GM12878 (cell line): ENCODE measurements at regions not wholly inside any gene's neighbourhood (a gene's known extent, or its start where the extent isn't known, plus 50 kb on each side); places are given as distances from the start of the nearest gene placed in this dataset.

Experiments used
- ATAC-seq: fragments of 200-7000 bp; cut with Tn5 transposase; 3 replicates; pipeline ENCODE4 v1.9.1; 2020; ENCODE audit warnings: mild to moderate bottlenecking, moderate library complexity
- BruUV-seq: library from RNA; stranded (reverse); fragments of 400-500 nt; replicated peaks from 2 replicates; lab custom pipeline; 2021; lab: Mats Ljungman, UMichigan
- CTCF ChIA-PET: fragments of 300-600 bp; sonication (Branson Sonifier 250); formaldehyde crosslinking; extraction: SDS; loops from one replicate; lab custom pipeline; 2021; ENCODE audit warnings: inconsistent platforms; lab: Yijun Ruan, JAX
- POLR2A ChIA-PET: fragments of 350-600 bp; formaldehyde crosslinking; extraction: SDS; loops from one replicate; lab custom pipeline; 2021; ENCODE audit warnings: inconsistent platforms; lab: Charles Lee
- RAD21 ChIA-PET: fragments of 300-600 bp; sonication (Branson Sonifier 250); formaldehyde crosslinking; loops from one replicate; lab custom pipeline; 2023; ENCODE audit warnings: antibody characterized with exemption; ENCODE audit not compliant: unreplicated experiment; lab: Charles Lee
- SMC1A ChIA-PET: fragments of 300-600 bp; sonication (Branson Sonifier 250); formaldehyde crosslinking; loops from one replicate; lab custom pipeline; 2023; ENCODE audit not compliant: unreplicated experiment, uncharacterized antibody; lab: Charles Lee
- DNase-seq: peaks from one replicate; pipeline ENCODE4 v3.0.0-alpha.2; 2011; ENCODE audit warnings: low read depth, low spot score
- FAIRE-seq: peaks from 3 replicates; lab custom pipeline; 2011; peaks lifted over from hg19 to GRCh38; lab: Jason Lieb, UNC
- H2AFZ ChIP-seq: 2 replicates; pipeline ENCODE4 v1.6.0; 2011; ENCODE audit warnings: low read depth, low read length, control low read depth; ENCODE audit not compliant: control insufficient read depth
- H3K27ac ChIP-seq: 2 replicates; pipeline ENCODE4 v1.5.1; 2011; ENCODE audit warnings: control low read depth; ENCODE audit not compliant: control insufficient read depth, insufficient read depth
- H3K27me3 ChIP-seq, 2 experiments: replicated peaks in 1 of 2; 2 replicates each; pipeline versions ENCODE4 v1.6.0 to v1.6.1; 2011; ENCODE audit warnings: low read length in 1 of 2; ENCODE audit not compliant: control insufficient read depth in 2 of 2, insufficient read depth in 2 of 2
- H3K36me3 ChIP-seq, 2 experiments: 2 replicates each; pipeline ENCODE4 v1.5.1; 2011; ENCODE audit warnings: low read length in 1 of 2; ENCODE audit not compliant: control insufficient read depth in 2 of 2, insufficient read depth in 2 of 2
- H3K4me1 ChIP-seq: 2 replicates; pipeline ENCODE4 v1.6.1; 2011; ENCODE audit warnings: mild to moderate bottlenecking, low read length, moderate library complexity, mixed read lengths; ENCODE audit not compliant: control insufficient read depth, insufficient read depth
- H3K4me2 ChIP-seq: 2 replicates; pipeline ENCODE4 v1.6.0; 2011; ENCODE audit warnings: control low read depth; ENCODE audit not compliant: control insufficient read depth, insufficient read depth
- H3K4me3 ChIP-seq: fragments of 200-600 bp; sonication (generic); 2 replicates; pipeline ENCODE4 v1.5.1; 2016
- H3K79me2 ChIP-seq: 2 replicates; pipeline ENCODE4 v1.6.0; 2011; ENCODE audit warnings: low read length; ENCODE audit not compliant: control insufficient read depth, insufficient read depth
- H3K9ac ChIP-seq: 2 replicates; pipeline ENCODE4 v1.8.0; 2011; ENCODE audit warnings: low read length, control low read depth, mixed read lengths; ENCODE audit not compliant: control insufficient read depth, insufficient read depth
- H3K9me3 ChIP-seq: replicated peaks from 3 replicates; pipeline ENCODE4 v1.5.1; 2011; ENCODE audit warnings: mild to moderate bottlenecking, low read length; ENCODE audit not compliant: control insufficient read depth, insufficient read depth
- H4K20me1 ChIP-seq: 2 replicates; pipeline ENCODE4 v1.6.0; 2011; ENCODE audit not compliant: control insufficient read depth, insufficient read depth
- ATF2 ChIP-seq: IDR thresholded peaks from 2 replicates; pipeline ENCODE4 v1.6.1; 2012; ENCODE audit warnings: low read length, inconsistent platforms
- BCLAF1 ChIP-seq: fragments of 450-650 bp; IDR thresholded peaks from 2 replicates; pipeline ENCODE4 v1.6.1; 2017; ENCODE audit warnings: antibody characterized with exemption, mild to moderate bottlenecking, moderate library complexity
- CHD1 ChIP-seq: IDR thresholded peaks from 2 replicates; pipeline ENCODE4 v1.6.1; 2012; ENCODE audit warnings: low read depth, low read length, improper control_type of control experiment
- CREM ChIP-seq: IDR thresholded peaks from 2 replicates; pipeline ENCODE4 v1.6.1; 2014; ENCODE audit warnings: antibody characterized with exemption, low read depth
- EGR1 ChIP-seq, 2 experiments: IDR thresholded peaks; 1 replicate in 1 of 2; 2 replicates in 1 of 2; pipeline ENCODE4 v1.6.1; 2011 to 2012; ENCODE audit warnings: low read depth in 2 of 2, low read length in 2 of 2, borderline replicate concordance in 1 of 2, mild to moderate bottlenecking in 1 of 2, moderate library complexity in 1 of 2
- HDGF ChIP-seq: fragments of 450-650 bp; IDR thresholded peaks from 2 replicates; pipeline ENCODE4 v1.6.1; 2016; ENCODE audit warnings: antibody characterized with exemption
- IKZF2 ChIP-seq, 2 experiments: fragments of 450-650 bp; IDR thresholded peaks; 2 replicates each; pipeline ENCODE4 v1.6.1; 2017; ENCODE audit warnings: mild to moderate bottlenecking in 2 of 2, moderate library complexity in 2 of 2
- MYC ChIP-seq: IDR thresholded peaks from 2 replicates; pipeline ENCODE4 v1.6.1; 2011; ENCODE audit warnings: mild to moderate bottlenecking, low read length, moderate library complexity, inconsistent platforms; ENCODE audit not compliant: insufficient read depth, insufficient replicate concordance, insufficient read length, severe bottlenecking
- RAD21 ChIP-seq: IDR thresholded peaks from 2 replicates; pipeline ENCODE4 v1.6.1; 2011; ENCODE audit warnings: mild to moderate bottlenecking, low read depth, low read length, moderate library complexity; ENCODE audit not compliant: insufficient read depth
- RUNX3 ChIP-seq: IDR thresholded peaks from 2 replicates; pipeline ENCODE4 v1.6.1; 2012; ENCODE audit warnings: low read length, inconsistent platforms
- ZNF274 ChIP-seq: IDR thresholded peaks from one replicate; pipeline ENCODE4 v1.8.0; 2011; ENCODE audit not compliant: insufficient read length, insufficient read depth
- ZZZ3 ChIP-seq: IDR thresholded peaks from 2 replicates; pipeline ENCODE4 v1.6.1; 2011; ENCODE audit warnings: low read depth; ENCODE audit not compliant: control insufficient read depth, insufficient read length
- WGBS: methylation state at CpG from one replicate; pipeline ENCODE4 v1.1.6; 2016; ENCODE audit warnings: low lambda C conversion rate; ENCODE audit not compliant: insufficient replicate concordance, insufficient coverage; ENCODE audit errors: missing lambda C conversion rate; 5-methylcytosine and 5-hydroxymethylcytosine counted together
- in situ Hi-C: fragments of 300-500 bp; cut with MboI; formaldehyde crosslinking; loops from 9 replicates; pipeline ENCODE4 v1.14.3; 2018; ENCODE audit warnings: mixed read lengths
- intact Hi-C: fragments of 100-400 bp; cut with micrococcal nuclease; formaldehyde crosslinking; loops from one replicate; pipeline ENCODE4 v1.14.2; 2022; ENCODE audit not compliant: unreplicated experiment
- TF ChIP-seq, protein P1 (sequence below): fragments of 450-650 bp; IDR thresholded peaks from 2 replicates; pipeline ENCODE4 v1.6.1; 2014; ENCODE audit warnings: mild to moderate bottlenecking
- TF ChIP-seq, protein P2 (sequence below): fragments of 450-650 bp; IDR thresholded peaks from 2 replicates; pipeline ENCODE4 v1.6.1; 2017; ENCODE audit warnings: mild to moderate bottlenecking, moderate library complexity

DNA sequence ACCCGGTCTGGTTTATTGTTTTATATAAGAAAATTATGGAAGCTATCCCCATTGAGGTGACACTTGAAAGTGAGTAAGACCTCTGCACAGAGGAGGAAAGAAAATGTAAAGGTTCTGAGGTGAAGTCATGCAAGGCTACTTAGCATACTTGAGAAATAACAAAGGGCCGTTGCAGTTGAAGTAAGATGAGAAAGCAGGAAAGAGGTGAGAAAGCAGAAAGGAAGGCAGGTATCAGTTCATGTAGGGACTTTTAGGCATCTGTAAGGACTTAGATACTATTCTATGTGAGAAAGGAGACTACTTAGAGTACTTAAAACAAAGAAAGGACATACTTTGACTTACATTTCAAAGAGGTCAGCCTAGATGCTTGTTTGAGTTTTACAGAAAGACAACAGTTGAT is 84.7 kb downstream of the CASP12 start:
- FAIRE-seq, result no peak
- CTCF ChIA-PET, result no interaction called here
- intact Hi-C loops, result no loop called here
- Histone ChIP-seq H3K9me3 (no peaks in the 10 kb centered on the region), H3K27me3 (no peaks in the 10 kb centered on the region), H3K4me1 (no peaks in the 10 kb centered on the region), H3K79me2 (no peaks in the 10 kb centered on the region), H3K4me3 (no peak overlapping the region), H4K20me1 (no peaks in the 10 kb centered on the region), H3K9ac (no peak overlapping the region), H3K27ac (no peak overlapping the region), H2AFZ (no peak overlapping the region), H3K36me3 (no peaks in the 10 kb centered on the region), H3K4me2 (no peak overlapping the region)
- POLR2A ChIA-PET, result no interaction called here
- DNase-seq, result no peak
- BruUV-seq, result no TSS peak
- no peak for ATAC-seq
- 42% methylated on average over 2 of the region's 2 CpGs for WGBS
- SMC1A ChIA-PET, result no interaction called here
- in situ Hi-C loops, result no loop called here
- RAD21 ChIA-PET, result no interaction called here
- TF ChIP-seq BCLAF1 (no peak), MYC (no peak), RUNX3 (no peak), ZNF274 (no peak), RAD21 (no peak), CHD1 (no peak), IKZF2 (IDR thresholded peaks at IDR 0.05) (no peak), ATF2 (no peak), EGR1 (IDR thresholded peaks at IDR 0.05; ENCODE audit: borderline replicate concordance in 1 of 2, low read depth in 2 of 2, low read length in 2 of 2) (no peak), HDGF (no peak), CREM (no peak), ZZZ3 (no peak)
- TF ChIP-seq, protein P1, sequence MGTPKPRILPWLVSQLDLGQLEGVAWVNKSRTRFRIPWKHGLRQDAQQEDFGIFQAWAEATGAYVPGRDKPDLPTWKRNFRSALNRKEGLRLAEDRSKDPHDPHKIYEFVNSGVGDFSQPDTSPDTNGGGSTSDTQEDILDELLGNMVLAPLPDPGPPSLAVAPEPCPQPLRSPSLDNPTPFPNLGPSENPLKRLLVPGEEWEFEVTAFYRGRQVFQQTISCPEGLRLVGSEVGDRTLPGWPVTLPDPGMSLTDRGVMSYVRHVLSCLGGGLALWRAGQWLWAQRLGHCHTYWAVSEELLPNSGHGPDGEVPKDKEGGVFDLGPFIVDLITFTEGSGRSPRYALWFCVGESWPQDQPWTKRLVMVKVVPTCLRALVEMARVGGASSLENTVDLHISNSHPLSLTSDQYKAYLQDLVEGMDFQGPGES, result no peak
- TF ChIP-seq, protein P2, sequence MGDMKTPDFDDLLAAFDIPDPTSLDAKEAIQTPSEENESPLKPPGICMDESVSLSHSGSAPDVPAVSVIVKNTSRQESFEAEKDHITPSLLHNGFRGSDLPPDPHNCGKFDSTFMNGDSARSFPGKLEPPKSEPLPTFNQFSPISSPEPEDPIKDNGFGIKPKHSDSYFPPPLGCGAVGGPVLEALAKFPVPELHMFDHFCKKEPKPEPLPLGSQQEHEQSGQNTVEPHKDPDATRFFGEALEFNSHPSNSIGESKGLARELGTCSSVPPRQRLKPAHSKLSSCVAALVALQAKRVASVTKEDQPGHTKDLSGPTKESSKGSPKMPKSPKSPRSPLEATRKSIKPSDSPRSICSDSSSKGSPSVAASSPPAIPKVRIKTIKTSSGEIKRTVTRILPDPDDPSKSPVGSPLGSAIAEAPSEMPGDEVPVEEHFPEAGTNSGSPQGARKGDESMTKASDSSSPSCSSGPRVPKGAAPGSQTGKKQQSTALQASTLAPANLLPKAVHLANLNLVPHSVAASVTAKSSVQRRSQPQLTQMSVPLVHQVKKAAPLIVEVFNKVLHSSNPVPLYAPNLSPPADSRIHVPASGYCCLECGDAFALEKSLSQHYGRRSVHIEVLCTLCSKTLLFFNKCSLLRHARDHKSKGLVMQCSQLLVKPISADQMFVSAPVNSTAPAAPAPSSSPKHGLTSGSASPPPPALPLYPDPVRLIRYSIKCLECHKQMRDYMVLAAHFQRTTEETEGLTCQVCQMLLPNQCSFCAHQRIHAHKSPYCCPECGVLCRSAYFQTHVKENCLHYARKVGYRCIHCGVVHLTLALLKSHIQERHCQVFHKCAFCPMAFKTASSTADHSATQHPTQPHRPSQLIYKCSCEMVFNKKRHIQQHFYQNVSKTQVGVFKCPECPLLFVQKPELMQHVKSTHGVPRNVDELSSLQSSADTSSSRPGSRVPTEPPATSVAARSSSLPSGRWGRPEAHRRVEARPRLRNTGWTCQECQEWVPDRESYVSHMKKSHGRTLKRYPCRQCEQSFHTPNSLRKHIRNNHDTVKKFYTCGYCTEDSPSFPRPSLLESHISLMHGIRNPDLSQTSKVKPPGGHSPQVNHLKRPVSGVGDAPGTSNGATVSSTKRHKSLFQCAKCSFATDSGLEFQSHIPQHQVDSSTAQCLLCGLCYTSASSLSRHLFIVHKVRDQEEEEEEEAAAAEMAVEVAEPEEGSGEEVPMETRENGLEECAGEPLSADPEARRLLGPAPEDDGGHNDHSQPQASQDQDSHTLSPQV, result no peak
